Transverse colon (tissue), 4 donors: ENCODE measurements at regions not wholly inside any gene's neighbourhood (a gene's known extent, or its start where the extent isn't known, plus 50 kb on each side); places are given as distances from the start of the nearest gene placed in this dataset.

Source experiments
- DNase-seq: peaks from one replicate; pipeline ENCODE4 v3.0.0-alpha.2; 2019
- H3K27ac ChIP-seq, 4 donors: fragments of 200-600 bp; sonication (generic); 2 replicates each; pipeline ENCODE4 v1.5.1; 2016 to 2018; ENCODE audit warnings: inconsistent platforms in 4 of 4
- H3K27me3 ChIP-seq: fragments of 200-600 bp; sonication (generic); 2 replicates; pipeline ENCODE4 v1.5.1; 2017; ENCODE audit warnings: inconsistent platforms
- H3K36me3 ChIP-seq, 4 donors: fragments of 200-600 bp; sonication (generic); 2 replicates each; pipeline ENCODE4 v1.5.1; 2017 to 2019; ENCODE audit warnings: inconsistent platforms in 4 of 4
- H3K4me1 ChIP-seq, 4 donors: fragments of 200-600 bp; sonication (generic); 2 replicates each; pipeline ENCODE4 v1.5.1; 2017 to 2020; ENCODE audit warnings: inconsistent platforms in 4 of 4
- H3K4me3 ChIP-seq, 4 donors: fragments of 200-600 bp; sonication (generic); 1 replicate in 1 of 4; 2 replicates in 3 of 4; pipeline versions ENCODE4 v1.5.1 to v1.6.1; 2017 to 2019; ENCODE audit warnings: inconsistent platforms in 4 of 4
- H3K9me3 ChIP-seq, 2 donors: fragments of 200-600 bp; sonication (generic); 2 replicates each; pipeline ENCODE4 v1.5.1; 2017 to 2019; ENCODE audit warnings: inconsistent platforms in 2 of 2
- CTCF ChIP-seq, 5 experiments: fragments of 200-600 bp in 3 of 5; fragments of 450-650 bp in 2 of 5; sonication (generic) in 3 of 5; IDR thresholded peaks; 1 replicate in 2 of 5; 2 replicates in 3 of 5; pipeline ENCODE4 v1.5.1; 2016 to 2017; ENCODE audit warnings: antibody characterized with exemption in 5 of 5, inconsistent platforms in 3 of 5, mild to moderate bottlenecking in 2 of 5, moderate library complexity in 1 of 5
- EP300 ChIP-seq: sonication (generic); formaldehyde crosslinking; IDR thresholded peaks from one replicate; pipeline ENCODE4 v1.6.1; 2017; ENCODE audit warnings: antibody characterized with exemption, low read depth
- POLR2A ChIP-seq: fragments of 450-650 bp; IDR thresholded peaks from one replicate; pipeline ENCODE4 v1.6.1; 2016; ENCODE audit warnings: antibody characterized with exemption, mild to moderate bottlenecking, moderate library complexity
- POLR2AphosphoS5 ChIP-seq, 3 donors: sonication (generic); formaldehyde crosslinking; IDR thresholded peaks; one replicate each; pipeline ENCODE4 v1.6.1; 2016; ENCODE audit warnings: antibody characterized with exemption in 3 of 3
- WGBS, 2 donors: methylation state at CpG; one replicate each; pipeline ENCODE4 v1.1.5; 2018; ENCODE audit warnings: low coverage in 1 of 2; 5-methylcytosine and 5-hydroxymethylcytosine counted together
- in situ Hi-C, 4 donors: fragments of 200-750 bp; cut with MboI; loops; one replicate each; pipeline versions ENCODE4 v1.15.0 to v1.15.1; 2017; ENCODE audit warnings: low sequenced_read_pairs in 3 of 4, low pct_ligation_motif_present in 1 of 4, low pct_unique_long_range_greater_than_20kb in 1 of 4
- intact Hi-C: fragments of 100-400 bp; cut with DNase I; formaldehyde crosslinking; loops from one replicate; pipeline ENCODE4 v1.15.1; 2023; ENCODE audit warnings: low total_unique reads

GRCh38 chr3:34279901-34280300 lies 481.5 kb downstream of the PDCD6IP start:
- 72% methylated on average over 2 of the region's 2 CpGs; no CpG with 5 or more reads in 1 of the 2 donors for WGBS, 2 donors

GRCh38 chr3:34283751-34284150 lies 485.3 kb downstream of the PDCD6IP start:
- Histone ChIP-seq H3K36me3 (no peaks in the 10 kb centered on the region), H3K4me1 (no peaks in the 10 kb centered on the region), H3K27me3 (no peaks in the 10 kb centered on the region), H3K27ac (no peak overlapping the region), H3K4me3 (no peak overlapping the region), H3K9me3 (no peaks in the 10 kb centered on the region)
- in situ Hi-C loops (no loop called here), intact Hi-C loops (no loop called here)
- TF ChIP-seq EP300 (no peak), CTCF (IDR thresholded peaks at IDR 0.05) (no peak), POLR2AphosphoS5 (IDR thresholded peaks at IDR 0.05) (no peak), POLR2A (no peak)
- no peak for DNase-seq
- WGBS, 2 donors = 47 to 55% methylated on average over 2 to 3 of the region's 3 CpGs

More at GRCh38 chr3:34279901-34280300, 481.5 kb downstream of the PDCD6IP start:
- H3K27me3 ChIP-seq = no peaks in the 10 kb centered on the region
- TF ChIP-seq EP300 (no peak), CTCF (IDR thresholded peaks at IDR 0.05) (no peak), POLR2AphosphoS5 (IDR thresholded peaks at IDR 0.05) (no peak), POLR2A (no peak)
- intact Hi-C loops = no loop called here
- no peak overlapping the region for H3K4me3 ChIP-seq
- no peaks in the 10 kb centered on the region for H3K36me3 ChIP-seq
- no peak for DNase-seq
- in situ Hi-C loops = no loop called here
- H3K9me3 ChIP-seq = no peaks in the 10 kb centered on the region
- H3K27ac ChIP-seq = no peak overlapping the region
- no peaks in the 10 kb centered on the region for H3K4me1 ChIP-seq

- Histone ChIP-seq H3K27me3 (no peaks in the 10 kb centered on the region), H3K4me3 (no peak overlapping the region), H3K36me3 (no peaks in the 10 kb centered on the region), H3K9me3 (no peaks in the 10 kb centered on the region), H3K27ac (no peak overlapping the region), H3K4me1 (no peaks in the 10 kb centered on the region)
- WGBS, 2 donors = 87 to 88% methylated on average over 7 of the region's 7 CpGs
- no peak for DNase-seq
- TF ChIP-seq EP300 = no peak
- TF ChIP-seq CTCF (IDR thresholded peaks at IDR 0.05) = no peak
- no peak for TF ChIP-seq POLR2AphosphoS5 (IDR thresholded peaks at IDR 0.05)
- TF ChIP-seq POLR2A = no peak
- in situ Hi-C loops = no loop called here
- intact Hi-C loops = no loop called here
These were observed 486.8 kb downstream of the PDCD6IP start for GRCh38 chr3:34284959-34285826.

- DNase-seq = no peak
- H3K27ac ChIP-seq = no peak overlapping the region
- intact Hi-C loops (no loop called here), in situ Hi-C loops (no loop called here)
- no peaks in the 10 kb centered on the region for H3K27me3 ChIP-seq
- TF ChIP-seq EP300 = no peak
- no peak for TF ChIP-seq POLR2A
- TF ChIP-seq CTCF (IDR thresholded peaks at IDR 0.05) = no peak
- TF ChIP-seq POLR2AphosphoS5 (IDR thresholded peaks at IDR 0.05) = no peak
- no peaks in the 10 kb centered on the region for H3K9me3 ChIP-seq
- H3K4me3 ChIP-seq = no peak overlapping the region
- no peaks in the 10 kb centered on the region for H3K36me3 ChIP-seq
- H3K4me1 ChIP-seq = no peaks in the 10 kb centered on the region
- WGBS, 2 donors = 58 to 75% methylated on average over 2 of the region's 2 CpGs
These were observed 487.4 kb downstream of the PDCD6IP start for GRCh38 chr3:34285827-34286188.
